SK-N-SH (cell line): ENCODE measurements at regions not wholly inside any gene's neighbourhood (a gene's known extent, or its start where the extent isn't known, plus 50 kb on each side); places are given as distances from the start of the nearest gene placed in this dataset.

ENCODE experiments used
- MAX ChIP-seq: IDR thresholded peaks from 2 replicates; pipeline ENCODE4 v1.4.0; 2012; ENCODE audit warnings: low read depth
- SIN3A ChIP-seq: IDR thresholded peaks from 2 replicates; pipeline ENCODE4 v1.6.1; 2012; ENCODE audit warnings: low read depth, mild to moderate bottlenecking, low read length, moderate library complexity, borderline replicate concordance
- TF ChIP-seq, protein P1 (sequence below): fragments of 150-350 bp; IDR thresholded peaks from 2 replicates; pipeline ENCODE4 v1.6.1; 2016; ENCODE audit warnings: mild to moderate bottlenecking, low read depth, low read length
- TF ChIP-seq, protein P2 (sequence below): fragments of 200-600 bp; sonication (generic); IDR thresholded peaks from 2 replicates; pipeline ENCODE4 v1.6.1; 2017; ENCODE audit warnings: antibody characterized with exemption, mild to moderate bottlenecking, moderate library complexity
- TF ChIP-seq, protein P3 (sequence below): IDR thresholded peaks from 2 replicates; pipeline ENCODE4 v1.6.1; 2012; ENCODE audit warnings: mild to moderate bottlenecking, low read depth, low read length, moderate library complexity

GRCh38 chrX:145563159-145563558 is 254.5 kb upstream of the SLITRK2 start:
- TF ChIP-seq MAX (no peak), SIN3A (no peak)
- TF ChIP-seq, protein P1, sequence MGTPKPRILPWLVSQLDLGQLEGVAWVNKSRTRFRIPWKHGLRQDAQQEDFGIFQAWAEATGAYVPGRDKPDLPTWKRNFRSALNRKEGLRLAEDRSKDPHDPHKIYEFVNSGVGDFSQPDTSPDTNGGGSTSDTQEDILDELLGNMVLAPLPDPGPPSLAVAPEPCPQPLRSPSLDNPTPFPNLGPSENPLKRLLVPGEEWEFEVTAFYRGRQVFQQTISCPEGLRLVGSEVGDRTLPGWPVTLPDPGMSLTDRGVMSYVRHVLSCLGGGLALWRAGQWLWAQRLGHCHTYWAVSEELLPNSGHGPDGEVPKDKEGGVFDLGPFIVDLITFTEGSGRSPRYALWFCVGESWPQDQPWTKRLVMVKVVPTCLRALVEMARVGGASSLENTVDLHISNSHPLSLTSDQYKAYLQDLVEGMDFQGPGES = no peak
- TF ChIP-seq, protein P2, sequence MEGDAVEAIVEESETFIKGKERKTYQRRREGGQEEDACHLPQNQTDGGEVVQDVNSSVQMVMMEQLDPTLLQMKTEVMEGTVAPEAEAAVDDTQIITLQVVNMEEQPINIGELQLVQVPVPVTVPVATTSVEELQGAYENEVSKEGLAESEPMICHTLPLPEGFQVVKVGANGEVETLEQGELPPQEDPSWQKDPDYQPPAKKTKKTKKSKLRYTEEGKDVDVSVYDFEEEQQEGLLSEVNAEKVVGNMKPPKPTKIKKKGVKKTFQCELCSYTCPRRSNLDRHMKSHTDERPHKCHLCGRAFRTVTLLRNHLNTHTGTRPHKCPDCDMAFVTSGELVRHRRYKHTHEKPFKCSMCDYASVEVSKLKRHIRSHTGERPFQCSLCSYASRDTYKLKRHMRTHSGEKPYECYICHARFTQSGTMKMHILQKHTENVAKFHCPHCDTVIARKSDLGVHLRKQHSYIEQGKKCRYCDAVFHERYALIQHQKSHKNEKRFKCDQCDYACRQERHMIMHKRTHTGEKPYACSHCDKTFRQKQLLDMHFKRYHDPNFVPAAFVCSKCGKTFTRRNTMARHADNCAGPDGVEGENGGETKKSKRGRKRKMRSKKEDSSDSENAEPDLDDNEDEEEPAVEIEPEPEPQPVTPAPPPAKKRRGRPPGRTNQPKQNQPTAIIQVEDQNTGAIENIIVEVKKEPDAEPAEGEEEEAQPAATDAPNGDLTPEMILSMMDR = no peak
- TF ChIP-seq, protein P3, sequence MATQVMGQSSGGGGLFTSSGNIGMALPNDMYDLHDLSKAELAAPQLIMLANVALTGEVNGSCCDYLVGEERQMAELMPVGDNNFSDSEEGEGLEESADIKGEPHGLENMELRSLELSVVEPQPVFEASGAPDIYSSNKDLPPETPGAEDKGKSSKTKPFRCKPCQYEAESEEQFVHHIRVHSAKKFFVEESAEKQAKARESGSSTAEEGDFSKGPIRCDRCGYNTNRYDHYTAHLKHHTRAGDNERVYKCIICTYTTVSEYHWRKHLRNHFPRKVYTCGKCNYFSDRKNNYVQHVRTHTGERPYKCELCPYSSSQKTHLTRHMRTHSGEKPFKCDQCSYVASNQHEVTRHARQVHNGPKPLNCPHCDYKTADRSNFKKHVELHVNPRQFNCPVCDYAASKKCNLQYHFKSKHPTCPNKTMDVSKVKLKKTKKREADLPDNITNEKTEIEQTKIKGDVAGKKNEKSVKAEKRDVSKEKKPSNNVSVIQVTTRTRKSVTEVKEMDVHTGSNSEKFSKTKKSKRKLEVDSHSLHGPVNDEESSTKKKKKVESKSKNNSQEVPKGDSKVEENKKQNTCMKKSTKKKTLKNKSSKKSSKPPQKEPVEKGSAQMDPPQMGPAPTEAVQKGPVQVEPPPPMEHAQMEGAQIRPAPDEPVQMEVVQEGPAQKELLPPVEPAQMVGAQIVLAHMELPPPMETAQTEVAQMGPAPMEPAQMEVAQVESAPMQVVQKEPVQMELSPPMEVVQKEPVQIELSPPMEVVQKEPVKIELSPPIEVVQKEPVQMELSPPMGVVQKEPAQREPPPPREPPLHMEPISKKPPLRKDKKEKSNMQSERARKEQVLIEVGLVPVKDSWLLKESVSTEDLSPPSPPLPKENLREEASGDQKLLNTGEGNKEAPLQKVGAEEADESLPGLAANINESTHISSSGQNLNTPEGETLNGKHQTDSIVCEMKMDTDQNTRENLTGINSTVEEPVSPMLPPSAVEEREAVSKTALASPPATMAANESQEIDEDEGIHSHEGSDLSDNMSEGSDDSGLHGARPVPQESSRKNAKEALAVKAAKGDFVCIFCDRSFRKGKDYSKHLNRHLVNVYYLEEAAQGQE = no peak
